GM18519 (cell line): ENCODE measurements at regions not wholly inside any gene's neighbourhood (a gene's known extent, or its start where the extent isn't known, plus 50 kb on each side); places are given as distances from the start of the nearest gene placed in this dataset.

ENCODE experiments used
- ATAC-seq: cut with Tn5 transposase; IDR thresholded peaks from one replicate; pipeline ENCODE4 v1.9.1; 2021; ENCODE audit warnings: mild to moderate bottlenecking, moderate library complexity; ENCODE audit not compliant: unreplicated experiment, low FRiP score

GRCh38 chr3:182725372-182726251, 67.7 kb upstream of the ATP11B start:
- ATAC-seq = no peak

GRCh38 chr3:182726258-182727142, 66.8 kb upstream of the ATP11B start:
- ATAC-seq = no peak

GRCh38 chr3:182728238-182728637, 65.1 kb upstream of the ATP11B start:
- no peak for ATAC-seq

GRCh38 chr3:182729903-182730674, 63.2 kb upstream of the ATP11B start:
- peak; percentile 57 for ATAC-seq

GRCh38 chr3:182730675-182731042, 62.6 kb upstream of the ATP11B start:
- ATAC-seq = no peak

GRCh38 chr3:182731764-182732163, 61.5 kb upstream of the ATP11B start:
- no peak for ATAC-seq

GRCh38 chr3:182732232-182733015, 60.9 kb upstream of the ATP11B start:
- ATAC-seq = no peak

GRCh38 chr3:182735672-182736071, 57.6 kb upstream of the ATP11B start:
- no peak for ATAC-seq

GRCh38 chr3:182737825-182738224, 55.5 kb upstream of the ATP11B start:
- ATAC-seq = no peak

- no peak for ATAC-seq
These were observed 54.5 kb upstream of the ATP11B start for GRCh38 chr3:182738583-182739411.

- no peak for ATAC-seq
These were observed 53.7 kb upstream of the ATP11B start for GRCh38 chr3:182739619-182740018.

GRCh38 chr3:182740710-182741109, 52.6 kb upstream of the ATP11B start:
- ATAC-seq = no peak

- ATAC-seq = no peak
These were observed 52.1 kb upstream of the ATP11B start for GRCh38 chr3:182741214-182741613.
